GM19328 (cell line): ENCODE measurements at regions not wholly inside any gene's neighbourhood (a gene's known extent, or its start where the extent isn't known, plus 50 kb on each side); places are given as distances from the start of the nearest gene placed in this dataset.

Experiments
- ATAC-seq: cut with Tn5 transposase; IDR thresholded peaks from one replicate; pipeline ENCODE4 v1.9.1; 2021; ENCODE audit warnings: mild to moderate bottlenecking, moderate library complexity; ENCODE audit not compliant: unreplicated experiment

GRCh38 chr15:89421219-89421618 lies 75.2 kb downstream of the RHCG start:
- ATAC-seq: no peak

DNA sequence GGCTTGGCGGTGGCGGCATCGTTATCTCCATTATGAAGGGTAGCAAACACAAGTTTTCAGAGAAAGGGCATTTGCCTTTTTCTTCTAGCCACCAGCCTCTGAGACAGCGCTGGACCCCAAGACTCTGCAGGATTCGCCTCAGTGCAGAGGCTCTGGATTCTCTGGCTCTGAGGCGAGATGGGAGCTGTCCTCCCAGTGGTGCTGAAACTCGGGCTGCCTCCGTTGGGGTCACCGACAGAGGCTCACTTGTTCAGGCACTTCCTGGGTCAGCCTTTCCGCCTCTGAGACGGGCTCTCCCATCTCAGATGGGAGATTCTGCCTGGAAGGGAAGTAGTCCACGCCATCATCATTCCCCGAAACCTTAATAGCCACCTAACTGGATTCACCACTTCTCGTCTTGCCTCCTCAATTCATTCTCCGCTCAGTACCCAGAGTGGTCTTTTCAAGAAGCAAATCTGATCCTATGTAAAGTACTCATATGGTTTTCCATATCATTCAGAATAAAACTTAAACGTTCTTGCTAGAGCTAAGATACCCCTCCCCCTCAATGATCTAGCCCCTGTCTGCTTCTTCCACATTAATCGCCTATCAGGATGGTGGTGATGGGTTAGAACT lies 76.9 kb downstream of the RHCG start:
- no peak for ATAC-seq

GRCh38 chr15:89417206-89417725 lies 79.1 kb downstream of the RHCG start:
- ATAC-seq: no peak

GRCh38 chr15:89416339-89417183 lies 79.8 kb downstream of the RHCG start:
- ATAC-seq: peak; percentile 71

GRCh38 chr15:89414571-89414970 lies 79.9 kb upstream of the POLG start:
- ATAC-seq: no peak

DNA sequence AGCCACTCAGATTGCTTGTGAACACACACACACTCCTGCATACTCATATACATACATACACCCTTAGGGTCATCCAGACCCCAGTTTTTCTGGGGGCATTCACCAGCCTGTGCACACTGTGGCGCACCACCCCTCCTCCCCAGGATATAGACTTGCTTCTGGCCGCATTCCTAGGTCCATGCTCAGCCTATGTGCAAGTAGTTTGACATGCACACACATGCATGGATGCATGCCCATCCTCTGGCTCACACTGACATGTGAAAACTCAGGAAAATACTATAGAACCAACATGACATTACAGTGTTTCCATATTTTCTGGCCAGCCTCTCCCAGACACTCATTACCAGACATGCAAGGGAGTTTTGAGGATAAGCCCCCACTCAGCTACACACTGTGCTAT lies 79.3 kb upstream of the POLG start:
- no peak for ATAC-seq

DNA sequence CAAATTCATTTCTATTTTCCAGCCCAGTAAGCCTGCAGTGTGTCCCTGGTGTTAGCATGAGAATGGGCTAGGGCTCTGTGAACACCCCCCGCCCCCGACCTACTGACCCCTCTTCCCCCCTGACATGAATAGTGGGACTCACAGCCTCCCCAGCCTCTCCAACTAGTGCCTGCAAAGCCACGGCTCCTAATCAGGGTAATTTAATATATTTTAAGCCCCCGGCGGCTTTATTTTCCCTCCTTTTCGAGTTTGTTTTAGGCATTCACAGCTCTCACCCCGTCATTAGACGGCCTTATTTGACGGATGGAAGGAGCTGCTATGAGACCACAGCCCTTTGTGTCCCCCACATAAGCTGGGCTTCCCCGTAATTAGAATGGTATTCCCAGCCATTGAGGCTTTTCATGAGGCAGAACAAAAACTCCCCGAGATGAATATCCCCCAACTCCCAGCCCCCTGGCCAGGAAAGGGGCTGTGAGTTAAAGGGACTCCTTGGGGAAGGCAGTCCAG lies 78.3 kb upstream of the POLG start:
- ATAC-seq: no peak

DNA sequence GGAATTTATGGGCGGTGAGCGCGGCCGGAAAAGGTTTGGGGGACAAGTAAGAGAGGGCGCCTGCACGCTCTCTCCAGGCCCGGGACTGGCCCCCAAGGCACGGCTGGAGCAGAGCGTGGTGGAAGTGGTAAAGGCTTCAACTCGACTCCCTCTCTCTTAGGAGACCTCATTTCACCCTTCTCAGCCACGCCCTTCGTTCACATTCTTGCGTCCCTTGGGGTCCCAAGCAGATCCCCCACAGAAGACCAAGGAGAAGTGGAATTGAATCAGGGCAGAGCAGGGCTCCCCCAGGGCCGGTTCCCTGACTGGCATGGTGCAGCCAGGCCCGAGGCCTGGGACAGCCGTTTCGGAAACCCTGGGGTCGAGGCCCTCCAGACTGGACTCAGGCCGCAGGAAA lies 75.4 kb upstream of the POLG start:
- no peak for ATAC-seq

DNA sequence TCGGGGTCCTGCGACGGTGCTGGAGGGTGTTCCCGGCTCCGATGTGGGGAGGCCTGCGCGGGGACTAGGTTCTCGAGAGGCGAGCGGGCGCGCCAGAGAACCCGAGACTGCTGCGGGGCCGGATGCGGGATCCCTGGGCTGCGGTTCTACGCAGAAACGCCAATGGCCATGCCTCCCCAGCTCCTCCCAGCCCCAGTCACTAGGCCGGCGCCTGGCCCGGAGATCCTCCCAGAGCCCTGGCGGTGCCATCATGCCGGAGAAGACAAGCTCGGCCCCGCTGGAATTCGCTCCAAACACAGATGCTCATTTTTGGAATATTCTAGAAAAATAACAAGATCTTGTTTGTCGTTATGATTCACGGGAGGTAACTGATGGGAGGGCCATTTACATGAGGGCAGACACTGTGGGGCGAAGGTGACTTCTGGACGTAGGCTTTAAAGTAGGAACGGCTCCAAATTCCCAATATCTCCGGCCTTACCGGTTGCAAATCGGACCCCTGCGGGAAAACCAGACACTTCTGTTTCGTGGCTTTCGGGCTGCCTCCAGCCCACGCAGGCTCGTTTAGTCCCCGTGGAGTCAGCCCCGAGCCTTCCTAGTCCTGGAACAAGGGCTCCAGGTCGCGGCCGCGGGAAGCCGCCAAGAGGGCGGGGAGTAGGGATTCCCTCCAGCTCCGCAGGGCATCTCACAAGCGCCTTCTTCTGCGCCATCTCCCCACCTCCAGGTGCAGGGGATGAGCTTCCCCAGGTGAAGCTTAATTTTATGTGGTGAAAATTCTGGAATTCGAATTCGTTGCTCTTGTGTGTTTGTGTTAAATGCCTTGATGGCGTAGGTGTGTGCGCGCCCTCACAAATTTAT lies 74.8 kb upstream of the POLG start:
- ATAC-seq: no peak

DNA sequence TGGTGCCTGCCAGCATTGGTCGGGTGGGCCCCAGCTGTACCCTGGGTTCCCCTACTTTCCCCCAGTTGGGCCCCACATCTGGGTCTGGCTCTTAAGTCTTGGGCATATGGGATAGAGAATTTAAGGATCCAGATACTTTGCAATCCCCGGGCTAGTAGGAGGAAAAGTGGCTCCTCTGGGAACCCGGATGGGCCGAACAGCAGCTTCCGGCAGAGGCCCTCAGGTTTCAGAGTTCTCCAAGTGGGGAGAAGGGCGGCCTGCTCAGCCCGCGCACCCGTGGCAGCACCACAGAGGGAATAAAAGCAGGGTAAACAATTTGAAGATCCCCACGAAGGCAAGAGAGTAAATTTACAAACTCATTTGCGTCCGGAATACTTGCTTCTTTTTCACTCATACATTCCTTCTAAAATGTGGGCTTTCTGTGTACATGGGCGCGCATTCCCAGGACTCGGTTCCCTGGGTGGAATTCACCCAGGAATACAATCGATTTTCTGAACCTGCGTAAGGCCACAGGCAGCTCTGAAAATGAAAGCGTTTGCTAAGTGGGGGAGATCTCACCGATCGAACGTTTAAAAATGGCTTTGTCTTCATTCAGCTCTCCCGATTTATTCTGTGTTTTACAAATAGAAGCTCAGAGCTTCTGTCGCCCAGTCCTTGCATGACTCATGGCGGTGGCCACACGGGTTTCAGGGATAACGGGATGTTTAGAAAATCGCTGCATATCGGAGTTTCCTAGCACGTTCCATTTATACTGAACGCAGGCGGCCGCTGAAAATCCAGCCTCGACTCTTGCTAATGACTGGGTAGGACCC lies 74.0 kb upstream of the POLG start:
- ATAC-seq: no peak

DNA sequence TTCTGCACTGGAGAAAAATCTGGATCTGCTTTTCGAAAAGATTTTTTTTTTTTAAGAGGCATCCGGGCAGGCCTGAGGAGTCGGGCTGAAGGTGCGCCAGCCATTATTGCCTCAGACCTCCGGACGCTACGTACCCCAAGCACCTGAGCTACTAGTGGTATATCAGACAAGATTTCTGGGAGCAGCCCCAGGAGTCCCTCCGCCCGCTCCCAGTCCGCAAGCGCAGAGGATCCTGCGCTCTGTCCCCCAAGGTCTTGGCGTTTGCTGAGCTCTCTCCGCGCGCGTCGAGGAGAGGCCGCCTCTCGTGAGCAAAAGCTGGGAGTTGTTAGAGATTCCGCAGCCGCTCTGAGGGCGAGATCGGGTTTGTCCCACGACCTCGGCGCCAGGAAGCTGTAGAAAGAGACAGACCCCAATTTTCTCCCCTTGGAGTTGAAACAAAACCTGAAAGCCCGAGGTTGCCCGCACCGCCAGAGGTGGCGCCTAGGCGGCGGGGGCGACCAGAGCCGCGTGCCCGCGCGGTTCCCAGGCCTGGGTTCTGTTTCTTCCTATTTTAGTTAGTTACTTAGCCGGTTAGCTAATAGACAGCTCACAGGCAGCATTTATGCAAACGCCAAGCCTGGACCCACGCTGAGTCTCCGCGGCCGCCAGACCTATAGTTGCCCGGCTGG lies 72.5 kb upstream of the POLG start:
- ATAC-seq: no peak

GRCh38 chr15:89406218-89406939 lies 71.8 kb upstream of the POLG start:
- no peak for ATAC-seq

DNA sequence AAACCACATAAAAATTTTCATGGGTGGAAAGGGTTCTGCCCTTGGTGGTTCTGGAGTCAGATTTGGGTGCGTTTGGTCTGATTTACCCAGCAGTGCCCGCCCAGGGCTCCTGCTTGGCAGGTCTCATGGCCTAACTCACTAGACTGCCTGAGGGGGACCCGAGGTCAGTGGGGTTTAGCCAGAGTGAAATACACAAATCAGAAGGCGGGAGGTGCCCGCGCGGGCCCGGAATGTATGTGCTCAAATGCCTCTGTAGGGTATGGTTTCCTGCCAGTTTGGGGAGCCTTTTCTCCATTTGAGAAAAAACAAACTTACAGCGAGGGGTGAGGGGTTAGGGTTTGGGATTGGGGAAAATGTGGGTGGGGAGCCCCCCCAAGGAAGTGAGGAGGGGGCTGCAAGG lies 70.9 kb upstream of the POLG start:
- ATAC-seq: no peak

DNA sequence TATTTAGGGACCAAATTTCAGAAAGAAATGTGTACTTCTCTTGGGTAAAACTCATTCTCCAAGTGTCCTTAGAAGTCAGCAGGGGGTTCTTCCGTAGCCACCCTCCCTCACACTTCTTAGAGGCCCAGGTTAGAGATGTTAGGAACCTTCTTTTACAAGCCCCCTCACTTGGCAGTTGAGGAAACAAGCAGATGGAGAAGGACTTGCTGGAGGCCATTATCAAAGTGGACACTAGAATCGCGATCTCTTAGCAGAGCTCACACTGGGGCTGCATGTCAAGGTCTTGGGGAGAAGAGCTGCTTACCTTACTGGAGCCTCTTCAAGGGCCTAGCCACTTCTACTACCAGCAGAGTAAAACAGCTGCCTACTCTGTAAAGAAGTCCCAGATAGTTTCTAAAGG lies 69.4 kb upstream of the POLG start:
- ATAC-seq: no peak

DNA sequence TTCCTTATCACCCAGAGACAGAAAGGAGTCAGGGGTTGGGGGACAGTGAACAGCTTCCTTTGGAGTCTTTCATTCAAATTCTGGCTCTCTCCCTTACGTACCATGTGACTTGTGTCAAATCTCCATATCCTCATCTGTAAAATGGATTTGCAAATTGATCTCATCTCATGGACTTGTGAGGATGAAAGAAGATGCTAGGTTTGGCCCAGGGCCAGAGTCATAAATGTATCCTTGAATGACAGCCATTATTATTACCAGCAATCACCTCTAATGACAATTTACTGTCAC lies 67.8 kb upstream of the POLG start:
- ATAC-seq: no peak

DNA sequence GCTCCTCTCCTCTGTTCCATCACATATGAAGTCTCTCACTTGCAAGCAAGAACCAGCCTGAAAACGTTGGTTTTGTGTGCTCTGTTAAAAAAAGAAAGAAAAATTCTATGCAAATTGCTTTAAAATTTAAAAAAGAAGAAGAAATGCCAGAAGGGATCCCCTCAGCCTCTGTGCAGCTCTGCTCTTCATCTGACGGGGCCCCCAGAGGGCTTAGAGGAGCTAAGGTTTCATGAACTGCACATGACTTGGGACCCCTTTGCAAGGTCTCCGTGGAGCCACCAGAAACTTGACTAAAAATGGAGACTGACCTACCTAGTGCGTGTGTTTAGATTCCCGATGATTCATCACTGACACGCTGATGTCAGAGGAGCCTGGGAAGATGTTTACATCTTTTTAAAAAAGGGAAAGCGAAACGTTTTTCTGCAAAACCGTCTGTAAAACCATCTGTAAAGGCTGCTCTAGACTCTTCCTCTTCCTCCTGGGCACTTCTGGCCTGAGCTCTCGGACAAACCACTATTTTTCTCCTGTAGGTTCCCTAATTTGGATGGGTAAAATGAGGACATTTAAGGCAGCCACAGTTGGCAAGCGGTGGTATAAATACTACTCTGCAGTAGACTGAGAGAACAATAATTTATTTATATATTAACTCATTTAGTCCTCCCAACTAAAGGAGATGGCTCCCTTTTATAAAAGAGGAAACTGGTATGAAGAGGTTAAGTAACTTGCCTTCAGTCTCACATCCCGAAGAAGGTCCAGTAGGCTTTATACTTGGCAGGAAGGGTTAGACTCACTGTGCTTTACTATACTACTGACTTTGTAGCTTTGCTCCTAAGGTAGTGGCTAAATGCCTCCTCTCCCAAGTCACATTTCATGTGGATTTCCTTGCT lies 67.2 kb upstream of the POLG start:
- no peak for ATAC-seq

GRCh38 chr15:89400782-89401545 lies 66.3 kb upstream of the POLG start:
- no peak for ATAC-seq
